ENCODE measurements at regions not wholly inside any gene's neighbourhood (a gene's known extent, or its start where the extent isn't known, plus 50 kb on each side); places are given as distances from the start of the nearest gene placed in this dataset.

DNA sequence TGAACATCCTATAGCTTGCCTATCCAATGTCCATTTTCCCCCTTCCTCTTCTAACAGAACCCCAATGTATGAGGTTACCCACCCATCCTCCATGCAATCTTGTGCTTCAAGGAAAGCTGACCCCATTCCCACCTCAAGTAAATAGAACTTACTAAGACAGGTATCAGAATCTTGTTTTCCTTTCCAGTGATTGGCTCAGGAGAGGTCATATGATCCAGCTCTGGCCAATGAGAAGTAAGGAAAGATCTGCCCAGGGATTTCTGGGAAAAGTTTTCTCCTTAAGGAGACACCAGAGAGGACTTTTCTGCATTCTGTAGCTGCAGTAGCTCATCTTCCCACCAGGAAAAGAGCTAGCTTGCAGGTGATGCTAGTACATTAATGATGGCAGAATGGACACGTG is 341.8 kb upstream of the ZFP64 start:
- no TSS peak for BruUV-seq (replicated peaks)
- no CpG with 5 or more reads among the region's 1 CpG for WGBS, 2 experiments (ENCODE audit: extremely low coverage in 2 of 2, insufficient read length in 1 of 2)

More for the DNA sequence above, 341.8 kb upstream of the ZFP64 start:
- H2AK9ac ChIP-seq (replicated peaks; ENCODE audit: low read depth, low read length, poor library complexity) = no peak overlapping the region
- no peak overlapping the region for H2BK15ac ChIP-seq (ENCODE audit: low read depth, low read length)
- no peak overlapping the region for H2BK20ac ChIP-seq (ENCODE audit: low read depth, low read length)
- dilution Hi-C loops (cut with HindIII; ENCODE audit: low sequenced_read_pairs, unreplicated experiment) = no loop called here
- TF ChIP-seq MAFK (IDR thresholded peaks at IDR 0.05; ENCODE audit: low read depth, low read length) = no peak
- no peak for TF ChIP-seq POLR2A (IDR thresholded peaks at IDR 0.05; ENCODE audit: low read depth, low read length)
- no peak for TF ChIP-seq RAD21 (IDR thresholded peaks at IDR 0.05; ENCODE audit: low read length)
- no peak for TF ChIP-seq RFX5 (IDR thresholded peaks at IDR 0.05; ENCODE audit: low read depth, low read length)
- TF ChIP-seq SMC3 (IDR thresholded peaks at IDR 0.05; ENCODE audit: low read depth, low read length) = no peak
- TF ChIP-seq CEBPB (IDR thresholded peaks at IDR 0.05; ENCODE audit: low read depth, low read length) = no peak
- no peak for TF ChIP-seq MXI1 (IDR thresholded peaks at IDR 0.05; ENCODE audit: borderline replicate concordance, low read depth, low read length)
- TF ChIP-seq NFE2L2 (IDR thresholded peaks at IDR 0.05; ENCODE audit: low read depth, low read length) = no peak
- TF ChIP-seq ELK1 (IDR thresholded peaks at IDR 0.05; ENCODE audit: borderline replicate concordance, low read depth, low read length) = no peak
- no peak for TF ChIP-seq MAZ (IDR thresholded peaks at IDR 0.05; ENCODE audit: borderline replicate concordance, low read depth, low read length)
- TF ChIP-seq FOS (IDR thresholded peaks at IDR 0.05; ENCODE audit: low read depth, low read length) = no peak
- TF ChIP-seq, protein P1, sequence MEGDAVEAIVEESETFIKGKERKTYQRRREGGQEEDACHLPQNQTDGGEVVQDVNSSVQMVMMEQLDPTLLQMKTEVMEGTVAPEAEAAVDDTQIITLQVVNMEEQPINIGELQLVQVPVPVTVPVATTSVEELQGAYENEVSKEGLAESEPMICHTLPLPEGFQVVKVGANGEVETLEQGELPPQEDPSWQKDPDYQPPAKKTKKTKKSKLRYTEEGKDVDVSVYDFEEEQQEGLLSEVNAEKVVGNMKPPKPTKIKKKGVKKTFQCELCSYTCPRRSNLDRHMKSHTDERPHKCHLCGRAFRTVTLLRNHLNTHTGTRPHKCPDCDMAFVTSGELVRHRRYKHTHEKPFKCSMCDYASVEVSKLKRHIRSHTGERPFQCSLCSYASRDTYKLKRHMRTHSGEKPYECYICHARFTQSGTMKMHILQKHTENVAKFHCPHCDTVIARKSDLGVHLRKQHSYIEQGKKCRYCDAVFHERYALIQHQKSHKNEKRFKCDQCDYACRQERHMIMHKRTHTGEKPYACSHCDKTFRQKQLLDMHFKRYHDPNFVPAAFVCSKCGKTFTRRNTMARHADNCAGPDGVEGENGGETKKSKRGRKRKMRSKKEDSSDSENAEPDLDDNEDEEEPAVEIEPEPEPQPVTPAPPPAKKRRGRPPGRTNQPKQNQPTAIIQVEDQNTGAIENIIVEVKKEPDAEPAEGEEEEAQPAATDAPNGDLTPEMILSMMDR (conservative IDR thresholded peaks at IDR 0.05; ENCODE audit: low read depth, low read length) = no peak
- TF ChIP-seq CHD1 (IDR thresholded peaks at IDR 0.05; ENCODE audit: low read depth, low read length) = no peak
- TF ChIP-seq USF2 (IDR thresholded peaks at IDR 0.05; ENCODE audit: low read depth, low read length) = no peak
- no peak for TF ChIP-seq BHLHE40 (IDR thresholded peaks at IDR 0.05; ENCODE audit: low read depth, low read length)
- TF ChIP-seq RCOR1 (IDR thresholded peaks at IDR 0.05; ENCODE audit: insufficient replicate concordance, low read length) = no peak
- no peaks in the 10 kb centered on the region for H3K27me3 ChIP-seq (ENCODE audit: control insufficient read depth, insufficient read depth, low read length)
- H3K56ac ChIP-seq (ENCODE audit: extremely low read depth, insufficient read depth, low read length) = no peak overlapping the region
- H3K9me3 ChIP-seq (ENCODE audit: control insufficient read depth, insufficient read depth, low read length) = peaks cover 2% of the 10 kb centered on the region
- H3K4me2 ChIP-seq (ENCODE audit: low read depth, low read length) = no peak overlapping the region
- no peak overlapping the region for H3K9ac ChIP-seq (ENCODE audit: low read depth, low read length)
- CTCF ChIA-PET = no interaction called here
- H3K14ac ChIP-seq (replicated peaks; ENCODE audit: low read depth, low read length) = no peak overlapping the region
- H4K91ac ChIP-seq (ENCODE audit: insufficient read depth, low read depth, low read length) = no peak overlapping the region
- peaks cover 5% of the 10 kb centered on the region for H3K4me1 ChIP-seq (ENCODE audit: control insufficient read depth, insufficient read depth, low read length)
- H3K4ac ChIP-seq (ENCODE audit: low read depth, low read length) = no peak overlapping the region
- H2BK5ac ChIP-seq (ENCODE audit: low read depth, low read length, poor library complexity, severe bottlenecking) = no peak overlapping the region
- H3K23ac ChIP-seq (ENCODE audit: low read depth, low read length) = no peak overlapping the region
- H2AK5ac ChIP-seq (ENCODE audit: low read depth, low read length) = no peak overlapping the region
- intact Hi-C loops (cut with micrococcal nuclease) = loop anchor here (5.0 kb wide), 1 partner anchor 41 kb away; no protein-coding TSS in a partner anchor
- no peak overlapping the region for H2AFZ ChIP-seq (replicated peaks; ENCODE audit: low read length, poor library complexity)
- POLR2A ChIA-PET (ENCODE audit: unreplicated experiment) = no interaction called here
- H3K79me1 ChIP-seq (ENCODE audit: low read depth in 1 of 2, low read length in 2 of 2) = no peaks in the 10 kb centered on the region
- H3K27ac ChIP-seq (ENCODE audit: insufficient read depth, low read length) = no peak overlapping the region
- in situ Hi-C loops (cut with MboI; ENCODE audit: low sequenced_read_pairs) = no loop called here
- no peak overlapping the region for H4K8ac ChIP-seq (ENCODE audit: low read depth in 2 of 2, low read length in 2 of 2)
- DNase-seq (no peak), ATAC-seq (ENCODE audit: low read depth) (no peak)
- no peak overlapping the region for H2BK120ac ChIP-seq (ENCODE audit: low read depth, low read length)
- H4K20me1 ChIP-seq (ENCODE audit: insufficient read depth, low read length) = no peaks in the 10 kb centered on the region
- H3K18ac ChIP-seq (ENCODE audit: low read depth, low read length) = no peak overlapping the region
- H3K9me1 ChIP-seq (ENCODE audit: insufficient read depth, low read length) = peaks cover 3% of the 10 kb centered on the region
- no peak overlapping the region for H4K5ac ChIP-seq (ENCODE audit: low read depth, low read length)
- no peaks in the 10 kb centered on the region for H3K36me3 ChIP-seq (ENCODE audit: control insufficient read depth, insufficient read depth, low read length)
- H3K4me3 ChIP-seq (ENCODE audit: insufficient read depth, low read depth, low read length) = no peak overlapping the region

Measured in IMR-90 (cell line).